ENCODE measurements at regions not wholly inside any gene's neighbourhood (a gene's known extent, or its start where the extent isn't known, plus 50 kb on each side); places are given as distances from the start of the nearest gene placed in this dataset.

GRCh38 chr11:29243616-29244015, 773.2 kb downstream of the KCNA4 start:
- no peaks in the 10 kb centered on the region for H3K4me1 ChIP-seq (ENCODE audit: control insufficient read depth in 5 of 5, insufficient read depth in 5 of 5, low read length in 5 of 5)
- no peaks in the 10 kb centered on the region for H3K36me3 ChIP-seq (ENCODE audit: control insufficient read depth in 4 of 4, insufficient read depth in 4 of 4, low read length in 4 of 4)
- no peak overlapping the region for H3K27ac ChIP-seq (ENCODE audit: low read depth in 1 of 2, low read length in 1 of 2)
- TF ChIP-seq CTCF (IDR thresholded peaks at IDR 0.05; ENCODE audit: control extremely low read depth, extremely low read depth), result no peak
- H3K4me3 ChIP-seq, result no peak overlapping the region
- DNase-seq (no peak), ATAC-seq (ENCODE audit: insufficient read depth, low FRiP score) (no peak)
- 82 to 86% methylated on average over 3 of the region's 3 CpGs for WGBS, 2 donors
- H3K9ac ChIP-seq (ENCODE audit: insufficient read depth in 1 of 2, low read length in 2 of 2), result no peak overlapping the region
- H3K27me3 ChIP-seq (ENCODE audit: control insufficient read depth in 3 of 3, insufficient read depth in 3 of 3, low read length in 2 of 3), result no peaks in the 10 kb centered on the region
- peaks cover 0 to 3% (median 1%) of the 10 kb centered on the region in 4 donors for H3K9me3 ChIP-seq (ENCODE audit: control insufficient read depth in 4 of 4, insufficient read depth in 3 of 4, low read length in 3 of 4)

GRCh38 chr11:29231991-29232390, 784.8 kb downstream of the KCNA4 start:
- H3K4me1 ChIP-seq (ENCODE audit: control insufficient read depth in 5 of 5, insufficient read depth in 5 of 5, low read length in 5 of 5), result no peaks in the 10 kb centered on the region
- H3K9ac ChIP-seq (ENCODE audit: insufficient read depth in 1 of 2, low read length in 2 of 2), result no peak overlapping the region
- no peaks in the 10 kb centered on the region for H3K36me3 ChIP-seq (ENCODE audit: control insufficient read depth in 4 of 4, insufficient read depth in 4 of 4, low read length in 4 of 4)
- H3K4me3 ChIP-seq, result no peak overlapping the region
- H3K9me3 ChIP-seq (ENCODE audit: control insufficient read depth in 4 of 4, insufficient read depth in 3 of 4, low read length in 3 of 4), result no peaks in the 10 kb centered on the region
- 56 to 68% methylated on average over 4 of the region's 4 CpGs for WGBS, 2 donors
- no peak for TF ChIP-seq CTCF (IDR thresholded peaks at IDR 0.05; ENCODE audit: control extremely low read depth, extremely low read depth)
- ATAC-seq (ENCODE audit: insufficient read depth, low FRiP score) (no peak), DNase-seq (no peak)
- no peak overlapping the region for H3K27ac ChIP-seq (ENCODE audit: low read depth in 1 of 2, low read length in 1 of 2)
- no peaks in the 10 kb centered on the region for H3K27me3 ChIP-seq (ENCODE audit: control insufficient read depth in 3 of 3, insufficient read depth in 3 of 3, low read length in 2 of 3)

GRCh38 chr11:29231586-29231985, 785.2 kb downstream of the KCNA4 start:
- WGBS, 2 donors, result 76 to 79% methylated on average over 3 of the region's 3 CpGs
- Histone ChIP-seq H3K9ac (ENCODE audit: insufficient read depth in 1 of 2, low read length in 2 of 2) (no peak overlapping the region), H3K27me3 (ENCODE audit: control insufficient read depth in 3 of 3, insufficient read depth in 3 of 3, low read length in 2 of 3) (no peaks in the 10 kb centered on the region), H3K4me3 (no peak overlapping the region), H3K4me1 (ENCODE audit: control insufficient read depth in 5 of 5, insufficient read depth in 5 of 5, low read length in 5 of 5) (no peaks in the 10 kb centered on the region), H3K36me3 (ENCODE audit: control insufficient read depth in 4 of 4, insufficient read depth in 4 of 4, low read length in 4 of 4) (no peaks in the 10 kb centered on the region), H3K9me3 (ENCODE audit: control insufficient read depth in 4 of 4, insufficient read depth in 3 of 4, low read length in 3 of 4) (no peaks in the 10 kb centered on the region), H3K27ac (ENCODE audit: low read depth in 1 of 2, low read length in 1 of 2) (no peak overlapping the region)
- no peak for DNase-seq
- ATAC-seq (ENCODE audit: insufficient read depth, low FRiP score), result no peak
- no peak for TF ChIP-seq CTCF (IDR thresholded peaks at IDR 0.05; ENCODE audit: control extremely low read depth, extremely low read depth)

- TF ChIP-seq CTCF (IDR thresholded peaks at IDR 0.05; ENCODE audit: control extremely low read depth, extremely low read depth), result no peak
- no peak for ATAC-seq (ENCODE audit: insufficient read depth, low FRiP score)
- H3K9ac ChIP-seq (ENCODE audit: insufficient read depth in 1 of 2, low read length in 2 of 2), result no peak overlapping the region
- H3K27me3 ChIP-seq (ENCODE audit: control insufficient read depth in 3 of 3, insufficient read depth in 3 of 3, low read length in 2 of 3), result no peaks in the 10 kb centered on the region
- no peak for DNase-seq
- H3K9me3 ChIP-seq (ENCODE audit: control insufficient read depth in 4 of 4, insufficient read depth in 3 of 4, low read length in 3 of 4), result peaks cover 0 to 2% (median 1%) of the 10 kb centered on the region in 4 donors
- H3K4me3 ChIP-seq, result no peak overlapping the region
- H3K4me1 ChIP-seq (ENCODE audit: control insufficient read depth in 5 of 5, insufficient read depth in 5 of 5, low read length in 5 of 5), result no peaks in the 10 kb centered on the region
- H3K36me3 ChIP-seq (ENCODE audit: control insufficient read depth in 4 of 4, insufficient read depth in 4 of 4, low read length in 4 of 4), result no peaks in the 10 kb centered on the region
- WGBS, 2 donors, result 42 to 58% methylated on average over 6 of the region's 6 CpGs
- no peak overlapping the region for H3K27ac ChIP-seq (ENCODE audit: low read depth in 1 of 2, low read length in 1 of 2)
These were observed 789.0 kb downstream of the KCNA4 start for GRCh38 chr11:29227811-29228210.

Measured in lung (tissue), 11 donors.